Kidney (tissue), 13 donors: ENCODE measurements at regions not wholly inside any gene's neighbourhood (a gene's known extent, or its start where the extent isn't known, plus 50 kb on each side); places are given as distances from the start of the nearest gene placed in this dataset.

Source experiments
- DNase-seq, 5 donors: peaks; one replicate each; pipeline ENCODE4 v3.0.0-alpha.2; 2013 to 2020
- FAIRE-seq: peaks from 2 replicates; lab custom pipeline; 2012; peaks lifted over from hg19 to GRCh38; lab: Jason Lieb, UNC
- H3K27ac ChIP-seq, 2 donors: one replicate each; pipeline ENCODE4 v1.7.0; 2013; ENCODE audit warnings: low read depth in 2 of 2, low read length in 2 of 2, inconsistent platforms in 1 of 2
- H3K27me3 ChIP-seq: one replicate; pipeline ENCODE4 v1.7.1; 2013; ENCODE audit warnings: low read length, inconsistent platforms; ENCODE audit not compliant: control insufficient read depth, insufficient read depth
- H3K36me3 ChIP-seq, 3 donors: one replicate each; pipeline versions ENCODE4 v1.7.0 to v1.7.1; 2013; ENCODE audit warnings: low read length in 3 of 3, control low read depth in 1 of 3, inconsistent platforms in 1 of 3; ENCODE audit not compliant: insufficient read depth in 3 of 3, control insufficient read depth in 2 of 3
- H3K4me1 ChIP-seq, 3 donors: one replicate each; pipeline versions ENCODE4 v1.7.0 to v1.7.1; 2013; ENCODE audit warnings: low read length in 3 of 3, inconsistent platforms in 1 of 3, low read depth in 1 of 3; ENCODE audit not compliant: control insufficient read depth in 2 of 3, insufficient read depth in 2 of 3
- H3K4me3 ChIP-seq, 3 donors: one replicate each; pipeline versions ENCODE4 v1.7.0 to v1.8.1; 2013; ENCODE audit warnings: low read length in 3 of 3, control low read depth in 1 of 3, inconsistent platforms in 1 of 3
- H3K9ac ChIP-seq, 3 donors: one replicate each; pipeline versions ENCODE4 v1.7.0 to v1.7.1; 2013; ENCODE audit warnings: low read length in 3 of 3, control low read depth in 1 of 3, inconsistent platforms in 1 of 3
- H3K9me3 ChIP-seq, 3 donors: one replicate each; pipeline versions ENCODE4 v1.7.0 to v1.7.1; 2013; ENCODE audit warnings: low read length in 3 of 3, control low read depth in 1 of 3, inconsistent platforms in 1 of 3; ENCODE audit not compliant: control insufficient read depth in 2 of 3, insufficient read depth in 1 of 3
- CTCF ChIP-seq: IDR thresholded peaks from 3 replicates; pipeline ENCODE4 v1.5.1; 2012; ENCODE audit warnings: mild to moderate bottlenecking, moderate library complexity, borderline replicate concordance; ENCODE audit not compliant: insufficient read depth; ENCODE audit errors: extremely low read depth
- intact Hi-C: fragments of 100-400 bp; cut with DNase I; formaldehyde crosslinking; loops from one replicate; pipeline ENCODE4 v1.11.1; 2022
- donor health status: control.
- donor health status: control.
- donor health status: control.
- donor health status: control.
- donor health status: control.
- donor health status: DM: yes; HTN: yes; CAD: no.
- donor health status: Normal renal cell carcinoma (clear cell type).

DNA sequence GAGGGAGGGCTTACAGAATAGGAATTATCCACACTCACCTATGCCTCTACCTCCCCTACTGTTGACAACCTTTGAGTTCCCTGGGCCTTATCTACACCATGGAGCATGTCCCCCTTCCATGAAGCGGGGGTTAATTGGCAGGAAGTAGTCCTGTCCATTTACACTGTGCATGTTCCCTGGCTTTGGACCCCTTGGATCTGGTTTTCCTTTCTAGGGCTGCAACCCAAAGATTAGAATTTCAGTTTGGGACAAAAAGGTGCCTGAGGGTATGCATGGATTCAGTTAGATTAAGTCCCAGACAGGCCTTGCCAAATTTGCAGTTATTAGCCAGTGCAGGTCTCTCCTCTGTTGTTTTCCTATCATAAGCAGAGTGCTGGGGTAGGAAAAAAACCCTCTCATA lies 180.3 kb downstream of the CMPK2 start:
- intact Hi-C loops: no loop called here
- no peak for DNase-seq
- H3K27ac ChIP-seq: no peak overlapping the region
- TF ChIP-seq CTCF: no peak
- H3K4me1 ChIP-seq: no peaks in the 10 kb centered on the region
- peaks cover 0 to 4% (median 0%) of the 10 kb centered on the region in 3 donors for H3K9me3 ChIP-seq
- H3K4me3 ChIP-seq: no peak overlapping the region
- no peak overlapping the region for H3K9ac ChIP-seq
- no peak for FAIRE-seq
- no peaks in the 10 kb centered on the region for H3K36me3 ChIP-seq
- no peaks in the 10 kb centered on the region for H3K27me3 ChIP-seq

GRCh38 chr2:6692056-6692455 lies 173.7 kb downstream of the CMPK2 start:
- no peaks in the 10 kb centered on the region for H3K27me3 ChIP-seq
- H3K27ac ChIP-seq: no peak overlapping the region
- no peaks in the 10 kb centered on the region for H3K36me3 ChIP-seq
- intact Hi-C loops: no loop called here
- no peaks in the 10 kb centered on the region for H3K4me1 ChIP-seq
- H3K9ac ChIP-seq: no peak overlapping the region
- no peak overlapping the region for H3K4me3 ChIP-seq
- FAIRE-seq (no peak), DNase-seq (peak in 2 of 5 donors; percentile 12 to 59)
- TF ChIP-seq CTCF: no peak
- H3K9me3 ChIP-seq: peaks cover 0 to 4% (median 0%) of the 10 kb centered on the region in 3 donors

DNA sequence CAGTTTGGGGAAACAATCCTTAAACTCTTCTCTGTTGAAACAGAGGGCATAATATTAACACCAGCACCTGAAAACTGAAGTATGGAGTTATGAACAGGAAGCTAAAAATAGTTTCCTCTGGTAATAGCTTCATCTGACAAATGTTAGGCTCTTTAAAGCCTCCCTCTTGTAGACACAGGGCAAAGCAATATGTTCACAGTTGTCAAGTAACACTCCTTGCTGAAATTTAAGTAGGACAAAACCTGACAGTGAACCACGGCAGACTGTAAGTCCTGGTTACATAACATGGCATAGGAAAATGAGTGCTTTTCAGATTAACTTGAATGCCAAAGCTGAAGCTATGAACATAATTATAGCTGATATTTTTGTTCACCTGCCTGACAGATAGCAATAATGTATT lies 172.9 kb downstream of the CMPK2 start:
- Histone ChIP-seq H3K36me3 (no peaks in the 10 kb centered on the region), H3K9me3 (peaks cover 0 to under 1% (median 0%) of the 10 kb centered on the region in 3 donors), H3K27ac (no peak overlapping the region), H3K9ac (no peak overlapping the region), H3K4me3 (no peak overlapping the region), H3K4me1 (no peaks in the 10 kb centered on the region), H3K27me3 (no peaks in the 10 kb centered on the region)
- intact Hi-C loops: no loop called here
- DNase-seq (peak in 2 of 5 donors; percentile 15 to 18), FAIRE-seq (no peak)
- TF ChIP-seq CTCF: no peak

DNA sequence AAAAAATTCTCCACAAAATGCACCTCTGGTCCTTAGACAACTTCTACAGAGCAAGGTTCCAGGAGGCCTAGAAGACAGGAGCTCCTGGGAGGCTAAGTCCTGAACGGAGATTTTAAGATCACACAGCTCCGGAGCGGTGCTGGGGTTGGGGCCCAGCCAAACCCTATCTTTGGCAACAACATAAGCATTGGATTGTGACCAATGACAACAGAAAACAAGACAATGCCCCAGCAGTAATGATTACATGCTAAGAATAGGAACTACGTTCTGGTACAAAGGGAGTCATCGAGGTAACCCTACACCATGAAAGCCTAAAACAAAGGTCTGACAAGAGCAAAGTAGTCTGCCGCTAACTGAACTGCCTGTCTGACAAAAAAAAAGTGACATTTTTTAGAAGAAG lies 171.2 kb downstream of the CMPK2 start:
- Histone ChIP-seq H3K27ac (no peak overlapping the region), H3K9ac (no peak overlapping the region), H3K27me3 (no peaks in the 10 kb centered on the region), H3K36me3 (no peaks in the 10 kb centered on the region), H3K4me1 (no peaks in the 10 kb centered on the region), H3K4me3 (no peak overlapping the region), H3K9me3 (no peaks in the 10 kb centered on the region)
- no peak for TF ChIP-seq CTCF
- no peak for FAIRE-seq
- intact Hi-C loops: no loop called here
- DNase-seq: no peak
